Dedifferentiated amniotic fluid mesenchymal stem cell (primary cell): ENCODE measurements at regions not wholly inside any gene's neighbourhood (a gene's known extent, or its start where the extent isn't known, plus 50 kb on each side); places are given as distances from the start of the nearest gene placed in this dataset.
A peak's percentile ranks its signal among the peaks of the same experiment; 100 is the strongest.
"Not testable (repeated sequence)": the region's sequence is repeated elsewhere in the genome, so short reads cannot be mapped to it uniquely, and the experiment has no call there.

Source experiments
- DNase-seq: peaks from one replicate; pipeline ENCODE4 v3.0.0-alpha.2; 2016; ENCODE audit errors: extremely low spot score

DNA sequence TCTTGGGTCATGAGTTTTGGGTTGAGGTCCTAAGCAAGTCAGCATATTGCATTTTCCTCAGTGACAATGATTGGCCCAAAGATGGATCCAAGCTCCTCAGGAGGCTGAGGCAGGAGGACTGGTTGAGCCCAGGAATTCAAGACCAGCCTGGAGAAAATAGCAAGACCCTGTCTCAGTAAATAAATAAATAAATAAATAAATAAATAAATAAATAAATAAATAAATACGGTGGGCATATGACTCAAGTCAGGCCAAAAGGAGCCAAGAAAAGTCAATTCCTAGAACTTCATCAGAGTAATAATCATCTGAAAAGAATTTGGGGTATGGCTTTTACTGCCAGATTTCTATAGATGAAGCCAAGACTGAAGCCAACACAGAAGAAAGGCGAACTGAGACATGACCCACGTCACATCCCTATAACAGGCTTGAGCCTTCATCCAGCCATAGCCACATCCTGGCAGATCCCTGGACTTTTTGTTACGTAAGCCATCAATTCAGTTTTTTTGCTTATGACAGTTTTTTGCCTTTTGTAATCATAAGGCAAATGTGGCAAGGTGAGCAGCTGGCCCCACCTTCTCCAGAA is 88.5 kb upstream of the NFASC start:
- no peak for DNase-seq

DNA sequence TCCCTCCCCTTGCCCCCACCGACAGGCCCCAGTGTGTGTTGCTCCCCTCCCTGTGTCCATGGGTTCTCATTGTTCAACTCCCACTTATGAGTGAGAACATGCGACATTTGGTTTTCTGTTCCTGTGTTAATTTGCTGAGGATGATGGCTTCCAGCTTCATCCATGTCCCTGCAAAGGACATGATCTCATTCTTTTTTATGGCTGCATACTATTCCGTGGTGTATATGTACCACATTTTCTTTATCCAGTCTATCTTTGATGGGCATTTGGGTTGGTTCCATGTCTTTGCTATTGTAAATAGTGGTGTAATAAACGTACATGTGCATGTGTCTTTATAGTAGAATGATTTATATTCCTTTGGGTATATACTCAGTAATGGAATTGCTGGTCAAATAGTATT is 85.6 kb upstream of the NFASC start:
- not testable (repeated sequence) for DNase-seq

DNA sequence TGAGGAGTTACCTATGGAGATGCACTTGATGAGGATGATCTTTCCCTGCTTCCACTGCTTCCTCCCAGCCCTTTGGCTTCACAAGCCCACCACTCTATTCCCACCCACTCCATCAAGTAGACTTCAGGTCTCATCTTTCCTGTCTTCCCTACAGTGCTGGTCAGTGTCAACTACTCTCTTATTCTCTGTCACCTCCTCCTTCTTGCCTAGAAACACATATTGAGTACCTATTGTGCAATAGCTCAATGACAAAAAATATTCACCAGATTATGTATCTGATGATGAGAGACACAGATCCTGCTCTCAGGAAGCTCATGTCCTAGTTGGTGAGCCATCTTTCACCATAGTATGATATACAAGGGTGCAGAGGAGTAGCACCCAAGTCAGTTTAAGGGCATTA is 82.2 kb upstream of the NFASC start:
- no peak for DNase-seq

DNA sequence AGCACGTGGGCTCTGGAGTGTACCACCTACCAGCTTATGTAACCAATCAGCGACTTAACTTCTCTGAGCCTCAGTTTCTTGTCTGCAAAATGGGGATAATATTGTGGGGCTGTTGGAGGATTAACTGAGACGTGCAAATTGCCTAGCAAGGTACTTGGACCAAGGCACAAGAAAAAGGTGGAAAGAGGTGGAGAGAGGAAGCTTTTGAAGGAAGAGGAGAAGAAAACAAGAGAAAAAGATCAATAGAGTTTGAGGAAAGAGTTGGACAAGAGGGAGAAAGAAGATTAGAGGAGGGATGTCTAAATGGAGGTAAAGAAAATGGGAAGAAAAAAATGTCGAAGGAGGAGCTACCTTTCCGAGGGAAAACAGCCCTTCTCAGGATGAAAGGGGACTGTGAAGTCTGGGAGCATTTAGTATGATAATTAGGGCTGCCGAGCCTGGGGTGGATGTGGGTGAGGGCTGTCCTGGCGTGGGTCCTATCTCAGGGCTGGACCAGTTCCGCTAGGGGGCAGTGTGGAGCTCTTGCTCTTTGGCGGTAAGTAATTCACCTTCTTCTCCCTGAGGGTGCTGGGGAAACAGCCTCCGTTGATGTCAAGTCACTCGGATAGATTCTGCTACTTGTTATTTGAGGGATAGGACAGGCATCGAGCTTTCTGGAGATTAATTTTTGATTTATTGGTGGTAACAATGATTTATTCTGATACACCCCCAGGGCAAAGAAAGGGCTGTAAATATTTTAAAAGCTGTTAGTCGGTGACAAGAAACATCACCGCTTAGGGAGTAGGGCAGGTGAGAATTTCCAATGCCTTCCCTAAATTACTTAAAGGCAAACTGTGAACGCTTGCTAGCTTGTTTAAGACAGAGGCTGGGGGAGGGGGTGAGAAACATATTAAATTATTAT is 79.0 kb upstream of the NFASC start:
- no peak for DNase-seq

DNA sequence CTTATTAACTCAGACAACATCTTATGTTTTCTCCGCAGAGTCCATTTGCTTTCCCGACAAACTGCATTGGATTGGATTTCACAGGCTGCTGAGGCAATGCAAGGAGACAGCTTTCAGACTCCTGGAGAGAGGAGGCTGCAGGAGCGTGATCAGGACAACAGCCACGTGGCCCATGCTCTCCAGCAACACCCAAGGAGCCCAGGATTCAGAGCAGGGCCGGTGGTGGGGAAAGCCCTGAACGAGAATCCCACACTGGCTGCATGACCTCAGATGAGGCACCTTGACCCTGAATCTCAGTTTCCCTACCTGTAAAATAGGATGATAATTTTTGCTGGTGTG is 78.3 kb upstream of the NFASC start:
- no peak for DNase-seq

DNA sequence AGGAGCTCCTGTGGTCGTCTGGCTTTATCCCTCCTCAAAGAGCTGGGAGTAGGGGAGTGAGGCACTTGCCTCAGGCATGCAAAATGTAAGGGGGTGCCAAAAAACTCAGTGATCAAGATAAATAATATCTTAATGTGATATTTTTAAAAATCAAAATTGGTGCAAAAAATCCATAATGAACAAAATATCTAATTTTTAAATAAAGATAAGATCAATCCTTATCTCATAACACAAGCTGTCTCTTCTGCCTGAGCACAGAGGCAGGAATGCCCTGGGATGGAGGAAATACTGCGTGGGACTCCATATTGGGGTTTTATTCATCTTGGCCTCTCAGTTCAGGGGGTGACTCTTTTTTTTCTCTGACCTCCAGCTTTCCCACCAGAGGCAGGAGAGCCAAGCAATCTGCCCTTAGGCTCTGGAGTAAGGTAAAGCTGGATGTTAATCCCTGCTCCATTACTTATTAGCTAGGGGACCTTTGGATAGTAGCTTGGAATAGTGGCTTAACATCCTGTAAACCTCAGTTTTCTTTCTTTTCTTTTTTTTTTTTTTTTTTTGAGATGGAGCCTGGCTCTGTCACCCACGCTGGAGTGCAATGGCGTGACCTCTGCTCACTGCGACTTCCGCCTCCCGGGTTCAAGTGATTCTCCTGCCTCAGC is 77.3 kb upstream of the NFASC start:
- no peak for DNase-seq

DNA sequence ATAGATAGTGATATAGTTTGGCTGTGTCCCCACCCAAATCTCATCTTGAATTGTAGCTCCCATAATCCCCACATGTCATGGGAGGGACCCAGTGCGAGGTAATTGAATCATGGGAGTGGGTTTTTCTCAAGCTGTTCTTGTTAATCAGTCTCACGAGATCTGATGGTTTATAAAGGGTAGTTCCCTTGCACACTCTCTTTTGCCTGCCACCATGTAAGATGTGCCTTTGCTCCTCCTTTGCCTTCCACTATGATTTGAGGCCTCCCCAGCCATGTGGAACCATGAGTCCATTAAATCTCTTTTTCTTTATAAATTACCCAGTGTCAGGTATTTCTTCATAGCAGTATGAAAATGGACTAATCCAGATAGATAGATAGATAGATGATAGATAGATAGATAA is 73.8 kb upstream of the NFASC start:
- DNase-seq = not testable (repeated sequence)

DNA sequence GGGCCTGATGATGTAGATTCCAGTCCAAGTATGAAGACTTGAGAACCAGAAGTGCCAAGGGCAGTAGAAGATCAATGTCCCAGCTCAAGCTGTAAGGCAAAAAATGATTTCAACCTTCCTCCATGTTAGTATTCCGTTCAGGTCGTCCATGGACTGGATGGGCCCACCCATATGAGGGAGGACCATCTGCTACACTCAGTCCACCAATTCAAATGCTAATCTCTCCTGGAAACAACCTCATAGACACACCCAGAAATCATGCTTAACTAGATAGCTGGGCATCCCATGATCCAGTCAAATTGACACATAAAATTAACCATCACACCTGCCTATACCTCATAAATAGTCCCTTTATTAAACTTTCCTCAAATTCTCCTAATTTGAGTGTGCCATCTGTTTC is 73.3 kb upstream of the NFASC start:
- no peak for DNase-seq

DNA sequence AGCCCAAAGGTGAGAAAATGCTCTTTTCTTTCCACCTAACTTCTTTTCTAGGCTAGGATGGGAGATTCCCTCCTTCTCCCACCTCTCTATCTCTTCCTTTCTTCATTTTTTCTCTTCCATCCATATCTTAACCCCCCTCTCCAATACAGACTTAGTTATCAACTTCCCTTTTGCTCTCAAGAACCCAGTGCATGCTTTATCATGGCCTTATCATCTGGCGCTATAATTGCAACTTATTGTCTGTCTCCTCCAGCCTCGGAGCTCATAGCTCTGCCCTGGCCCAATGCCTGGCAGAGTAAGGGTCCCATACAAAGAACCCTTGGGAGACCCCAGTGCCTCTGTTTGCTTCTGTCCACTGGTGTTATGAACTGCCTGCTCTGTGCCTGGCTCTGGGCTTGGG is 71.0 kb upstream of the NFASC start:
- DNase-seq = no peak

DNA sequence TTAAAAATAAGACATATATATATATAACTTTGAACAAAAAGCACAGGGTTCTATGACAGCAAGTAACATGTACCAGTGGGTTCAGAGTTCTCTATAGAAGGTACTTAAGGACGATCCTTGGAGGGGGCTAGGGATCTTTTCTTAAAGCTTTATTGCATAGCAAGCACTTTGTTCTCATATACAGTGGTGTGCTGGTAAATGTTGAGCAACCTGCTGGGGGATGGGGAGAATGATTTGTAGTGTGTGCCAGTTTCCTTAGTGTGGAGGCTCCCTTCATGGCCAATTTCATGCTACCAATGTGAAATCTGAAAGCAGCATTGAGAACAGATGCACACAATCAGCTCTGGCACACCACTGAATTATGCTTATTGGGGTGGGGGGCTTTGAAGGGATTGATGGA is 69.5 kb upstream of the NFASC start:
- no peak for DNase-seq

DNA sequence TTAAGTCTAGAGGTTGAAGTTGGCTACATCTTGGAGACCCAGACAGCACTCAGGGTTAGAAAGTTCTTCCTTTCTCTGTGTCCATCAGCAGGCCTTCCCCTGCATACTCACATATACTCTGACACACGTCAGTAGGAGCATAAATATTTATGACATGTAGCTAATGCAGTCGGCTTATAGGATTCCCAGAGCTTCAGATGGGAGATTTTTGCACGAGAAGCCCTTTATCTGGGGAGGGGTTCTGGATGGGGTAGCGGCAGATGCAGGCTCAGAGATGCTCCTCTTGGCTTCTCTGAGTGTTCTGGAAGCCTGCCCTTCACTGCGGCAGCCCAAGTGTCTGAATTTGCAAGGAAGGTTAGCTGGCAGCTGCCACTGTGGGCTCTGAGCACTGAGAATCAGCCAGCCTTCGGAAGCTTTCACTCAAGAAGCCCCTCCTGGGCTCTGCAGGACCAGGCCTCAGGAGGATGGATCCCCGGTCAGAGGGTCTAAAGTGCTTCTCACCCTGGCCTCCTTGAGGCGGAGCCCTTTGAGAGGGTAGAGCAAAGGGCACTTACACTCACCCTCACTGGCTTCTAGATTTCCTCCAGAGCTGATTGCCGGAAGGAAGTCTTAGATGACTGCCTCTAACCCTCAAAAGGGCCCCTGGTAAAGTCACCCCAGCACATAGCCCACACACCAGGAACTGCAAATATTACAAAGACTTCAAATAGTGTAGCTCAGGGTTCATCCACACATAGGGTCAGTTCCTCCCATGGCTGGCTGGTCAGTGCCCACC is 68.1 kb upstream of the NFASC start:
- no peak for DNase-seq

DNA sequence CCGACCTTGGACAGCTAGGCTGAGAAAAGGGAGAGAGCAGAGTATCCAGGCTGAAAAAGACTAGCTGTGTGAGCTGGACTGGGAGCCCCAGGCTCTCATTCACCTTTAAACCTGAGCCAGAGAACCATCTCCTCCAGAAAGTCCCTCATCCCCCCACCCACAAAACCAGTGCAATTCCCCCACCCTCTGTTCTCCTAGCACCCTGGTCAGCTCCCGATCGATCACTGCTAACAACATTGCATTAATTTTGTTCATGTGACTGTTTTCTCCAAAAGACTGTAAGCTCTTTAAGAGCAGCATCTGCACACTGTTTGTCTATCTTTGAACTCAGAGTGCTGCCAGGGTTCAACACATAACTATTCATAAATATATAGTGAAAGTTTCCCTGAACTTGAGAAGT is 67.1 kb upstream of the NFASC start:
- DNase-seq = no peak

DNA sequence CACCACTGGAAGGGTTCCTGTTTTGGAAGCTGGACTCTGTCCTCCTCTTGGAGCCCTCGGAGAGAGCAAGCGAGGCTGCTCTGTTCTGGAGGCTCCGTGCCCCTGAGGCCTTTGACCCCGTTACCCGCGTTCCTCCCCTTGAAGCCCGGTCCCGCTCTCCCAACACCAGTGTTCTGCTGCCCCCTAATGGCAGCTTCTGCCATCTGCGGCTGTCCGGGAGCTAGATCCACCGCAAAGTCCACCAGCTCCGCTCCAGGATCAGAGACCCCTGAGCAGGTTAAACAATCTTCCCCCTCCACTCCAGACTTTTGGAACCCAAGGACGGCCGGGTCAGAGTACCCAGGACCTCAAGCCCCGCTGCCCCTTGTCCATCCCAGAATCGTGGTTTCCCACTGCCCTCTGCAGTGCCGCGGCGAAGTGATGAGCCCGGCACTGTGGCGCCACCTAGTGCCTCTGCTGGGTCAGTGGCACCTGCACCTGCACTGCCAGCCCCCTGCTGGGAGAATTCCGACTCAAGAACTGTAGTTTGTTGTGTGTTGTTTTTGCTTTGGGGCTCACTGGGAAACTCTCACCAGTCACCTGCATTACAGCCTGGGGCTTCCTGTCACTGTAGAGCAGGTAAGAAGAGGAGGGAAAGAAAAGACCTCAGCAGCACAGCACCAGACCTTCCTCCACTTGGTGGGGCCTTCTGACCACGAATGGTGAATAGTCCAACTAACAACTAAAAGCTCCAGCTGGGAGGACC is 63.5 kb upstream of the NFASC start:
- peak; percentile 56 for DNase-seq

DNA sequence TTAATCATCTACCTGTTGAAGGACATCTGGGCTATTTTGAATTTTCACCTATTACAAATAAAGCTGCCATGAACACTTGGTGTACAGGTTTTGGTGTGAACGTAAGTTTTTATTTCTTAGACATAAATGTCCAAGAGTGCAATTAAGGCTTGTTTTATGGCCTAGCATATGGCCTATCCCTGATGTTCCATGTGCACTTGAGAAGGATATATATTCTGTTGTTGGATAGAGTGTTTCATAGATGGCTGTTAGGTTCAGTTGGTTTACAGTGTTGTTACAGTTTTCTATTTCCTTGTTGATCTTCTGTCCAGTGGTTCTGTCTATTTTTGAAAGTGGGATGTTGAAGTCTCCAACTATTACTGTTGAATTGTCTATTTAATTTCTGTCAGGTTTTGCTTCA is 61.2 kb upstream of the NFASC start:
- no peak for DNase-seq

DNA sequence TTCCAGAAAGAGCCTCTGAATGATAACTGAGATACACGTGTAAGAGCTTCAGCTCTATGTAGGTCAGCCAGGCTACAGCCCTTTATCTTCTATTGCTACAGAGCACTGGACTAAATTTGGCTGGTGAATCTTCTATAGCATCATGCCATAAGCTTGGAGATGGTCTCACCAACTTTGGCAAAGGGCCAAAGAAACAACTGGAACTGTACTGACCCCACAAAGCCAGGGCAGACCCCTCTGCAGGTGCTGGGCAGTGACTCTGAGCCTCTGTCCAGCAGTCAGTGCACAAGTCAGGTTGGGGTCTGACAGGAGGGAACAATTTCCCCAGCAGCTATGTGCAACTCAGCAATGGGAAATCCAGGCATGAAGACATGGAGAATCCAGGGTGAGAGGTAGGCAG is 57.8 kb upstream of the NFASC start:
- no peak for DNase-seq

DNA sequence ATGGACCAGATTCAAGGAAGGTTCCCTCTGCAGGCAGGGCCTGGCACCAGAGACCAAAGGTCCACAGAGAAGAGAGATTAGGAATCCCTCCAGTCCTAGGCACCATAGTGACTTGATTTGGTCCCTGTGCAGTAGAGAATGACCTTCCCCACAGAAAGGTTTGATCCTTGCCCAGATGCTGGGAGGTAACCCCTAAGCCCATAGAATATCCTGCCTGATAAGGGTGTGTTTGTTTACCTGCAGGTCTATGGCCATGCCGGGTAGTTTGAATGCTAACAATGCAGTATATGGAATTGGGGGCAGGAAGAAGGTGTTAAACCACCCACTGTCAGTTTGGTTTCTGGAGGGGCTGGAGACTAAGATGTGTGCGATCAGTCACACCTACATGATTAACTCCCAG is 57.1 kb upstream of the NFASC start:
- DNase-seq = no peak

DNA sequence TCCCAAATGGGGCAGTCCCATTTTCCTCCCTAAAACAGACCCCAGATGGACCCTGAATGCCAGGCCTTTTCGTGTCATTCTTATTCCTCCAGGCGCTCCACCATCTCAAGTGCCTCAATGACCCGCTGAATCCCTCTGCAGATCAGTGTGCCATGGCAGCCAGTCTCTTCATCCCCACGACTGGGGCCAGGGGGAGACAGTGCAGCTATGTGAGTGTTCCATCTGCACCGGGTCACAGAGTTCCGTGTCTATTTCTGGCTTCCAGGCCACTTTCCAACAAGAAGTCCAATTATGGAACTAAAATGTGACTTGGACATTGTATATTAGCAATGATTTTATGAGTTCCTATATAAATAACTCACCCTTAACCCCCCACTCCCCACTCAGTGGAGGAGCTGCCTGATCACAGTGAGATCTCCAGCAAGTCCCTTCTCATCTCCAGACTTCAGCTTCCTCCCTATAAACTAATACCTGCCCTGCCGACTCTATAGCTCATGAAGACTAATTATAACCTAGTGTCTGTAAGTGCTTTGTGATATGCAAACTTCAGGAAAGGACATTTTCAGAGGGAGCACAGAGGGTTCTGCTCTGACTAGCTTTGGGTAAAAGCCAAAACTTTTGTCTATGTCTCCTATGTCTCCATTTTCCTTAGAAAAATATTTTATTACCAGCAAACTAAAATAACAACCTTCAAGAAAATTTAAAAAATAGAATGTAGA is 56.3 kb upstream of the NFASC start:
- DNase-seq = no peak

DNA sequence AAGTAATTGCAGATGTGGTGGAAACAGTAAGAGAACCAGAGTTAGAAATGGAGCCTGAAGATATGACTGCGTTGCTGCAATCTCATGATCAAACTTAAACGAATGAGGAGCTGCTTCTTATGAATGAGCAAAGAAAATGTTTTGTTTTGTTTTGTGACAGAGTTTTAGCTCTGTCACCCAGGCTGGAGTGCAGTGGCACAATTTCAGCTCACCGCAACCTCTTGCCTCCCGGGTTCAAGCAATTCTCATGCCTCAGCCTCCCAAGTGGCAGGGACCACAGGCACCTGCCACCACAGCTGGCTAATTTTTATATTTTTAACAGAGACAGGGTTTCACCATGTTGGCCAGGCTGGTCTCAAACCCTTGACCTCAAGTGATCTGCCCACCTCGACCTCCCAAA is 53.3 kb upstream of the NFASC start:
- no peak for DNase-seq

DNA sequence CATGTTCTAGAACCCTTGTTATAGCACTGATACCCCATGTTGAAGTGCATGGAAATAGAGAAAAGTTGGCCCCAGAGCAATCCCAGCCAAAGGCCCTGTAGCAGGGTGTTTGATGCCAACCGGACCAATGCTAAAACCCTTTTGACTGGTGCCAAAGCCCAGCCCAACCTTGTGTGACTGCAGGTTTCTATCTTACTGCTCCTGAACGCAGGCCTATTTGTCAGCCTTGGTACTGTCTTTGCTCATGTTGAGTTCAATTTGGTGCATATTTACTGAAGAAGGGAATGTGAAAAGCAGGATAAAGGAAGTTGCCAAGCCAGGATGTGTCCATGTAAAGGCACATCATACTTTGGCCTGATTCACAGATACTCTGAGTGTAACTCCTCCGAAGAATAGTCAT is 51.7 kb upstream of the NFASC start:
- DNase-seq = no peak

DNA sequence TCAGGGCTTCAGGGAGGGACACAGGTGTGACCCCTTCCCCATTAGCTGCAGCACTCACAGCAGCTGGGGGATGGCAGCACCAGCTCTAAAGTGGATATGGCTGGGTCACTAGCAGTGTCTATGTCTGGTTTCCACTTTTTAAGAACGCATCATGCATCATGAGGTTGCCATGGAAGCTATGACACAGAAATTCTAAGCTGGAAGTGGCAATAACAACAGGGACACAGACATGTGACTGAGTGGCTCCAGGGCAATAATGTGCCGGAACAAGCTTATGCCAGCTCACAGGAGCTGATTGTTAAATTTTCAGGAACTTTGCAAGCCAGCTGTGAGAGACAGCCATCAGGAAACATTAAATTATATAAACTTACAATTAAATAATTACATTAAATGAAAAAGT is 51.2 kb upstream of the NFASC start:
- DNase-seq = no peak
